HG02623 (cell line): ENCODE measurements at regions not wholly inside any gene's neighbourhood (a gene's known extent, or its start where the extent isn't known, plus 50 kb on each side); places are given as distances from the start of the nearest gene placed in this dataset.

Experiments used
- ATAC-seq: cut with Tn5 transposase; IDR thresholded peaks from one replicate; pipeline ENCODE4 v1.9.1; 2021; ENCODE audit warnings: moderate library complexity; ENCODE audit not compliant: unreplicated experiment

- no peak for ATAC-seq
Observed at GRCh38 chr10:83921984-83922860, 217.1 kb upstream of the GHITM start.

DNA sequence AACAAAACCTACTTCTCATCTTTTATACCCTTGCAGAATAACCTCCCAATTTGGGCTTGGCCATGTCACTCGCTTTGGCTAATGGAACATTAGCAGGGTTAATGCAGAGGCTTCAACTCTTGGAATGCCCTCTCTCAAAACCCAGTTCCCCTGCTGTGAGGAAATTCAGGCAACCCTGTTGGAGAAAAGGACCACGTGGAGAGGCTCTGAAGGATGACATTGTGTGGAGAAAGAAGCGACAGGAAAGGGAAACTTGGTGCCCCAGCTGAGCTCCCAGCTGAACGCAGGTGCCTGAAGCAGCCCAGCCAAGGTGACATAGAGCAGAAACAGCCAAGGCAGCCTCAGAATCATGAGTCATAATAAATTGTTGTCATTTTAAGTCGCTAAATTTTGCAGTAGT, 214.2 kb upstream of the GHITM start:
- ATAC-seq, result no peak

DNA sequence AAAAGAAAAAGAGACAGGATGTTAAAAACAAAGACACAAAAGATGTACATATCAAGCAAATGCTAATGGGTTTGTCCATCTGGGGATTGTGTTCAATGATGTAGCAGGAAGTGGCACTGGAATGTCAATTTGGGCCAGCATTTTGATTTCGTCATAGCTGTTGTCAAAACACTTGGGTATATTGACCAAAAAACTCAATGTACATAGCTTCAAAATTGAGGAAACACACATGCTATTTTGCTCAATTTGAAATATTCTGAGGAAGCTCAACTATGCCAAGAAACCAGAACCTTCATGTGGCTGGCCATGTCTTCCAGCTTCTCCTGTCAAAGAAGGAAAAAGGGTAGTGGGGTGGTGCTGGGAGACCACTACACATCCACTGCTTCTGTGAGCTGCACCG, 212.7 kb upstream of the GHITM start:
- no peak for ATAC-seq

DNA sequence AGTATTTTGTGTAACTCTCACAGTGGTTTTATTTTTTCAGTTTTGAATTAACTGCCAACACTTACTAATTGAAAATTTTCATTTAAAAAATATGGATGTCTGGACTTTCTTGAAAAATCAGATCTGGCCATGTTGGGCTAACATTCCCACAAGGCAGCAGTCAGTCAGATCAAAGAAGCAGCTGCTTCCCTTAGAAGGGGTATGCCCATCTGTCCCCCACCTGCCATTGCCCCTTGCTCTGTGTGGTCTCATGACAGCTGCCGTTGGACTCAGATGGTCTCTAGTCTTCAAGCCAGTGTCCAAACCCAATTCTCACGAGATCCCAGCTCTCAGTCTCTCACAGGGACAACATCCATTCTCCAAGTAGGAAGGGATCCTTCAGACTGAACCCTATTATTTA, 212.1 kb upstream of the GHITM start:
- ATAC-seq, result no peak

- no peak for ATAC-seq
Observed at GRCh38 chr10:83929399-83929798, 209.9 kb upstream of the GHITM start.

DNA sequence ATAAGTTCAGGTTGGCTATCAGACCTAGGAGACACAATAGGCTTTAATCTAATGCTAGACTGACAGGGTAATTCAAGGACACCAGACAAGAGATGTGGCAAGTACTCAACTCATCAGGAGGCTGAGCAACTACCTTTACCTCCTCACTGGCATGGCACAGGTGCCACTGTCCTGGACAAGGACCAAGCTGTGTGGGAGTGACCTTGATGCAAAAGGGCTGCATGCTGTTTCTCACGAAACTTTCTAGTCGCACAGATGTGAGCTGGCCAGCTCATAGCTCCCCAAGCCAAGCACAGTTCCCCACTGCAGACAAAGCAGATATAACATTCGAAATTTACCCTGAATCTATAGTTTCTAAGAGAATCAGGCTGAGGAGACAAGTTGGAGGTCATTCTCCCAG, 207.6 kb upstream of the GHITM start:
- no peak for ATAC-seq

GRCh38 chr10:83932245-83932644, 207.1 kb upstream of the GHITM start:
- ATAC-seq, result no peak

DNA sequence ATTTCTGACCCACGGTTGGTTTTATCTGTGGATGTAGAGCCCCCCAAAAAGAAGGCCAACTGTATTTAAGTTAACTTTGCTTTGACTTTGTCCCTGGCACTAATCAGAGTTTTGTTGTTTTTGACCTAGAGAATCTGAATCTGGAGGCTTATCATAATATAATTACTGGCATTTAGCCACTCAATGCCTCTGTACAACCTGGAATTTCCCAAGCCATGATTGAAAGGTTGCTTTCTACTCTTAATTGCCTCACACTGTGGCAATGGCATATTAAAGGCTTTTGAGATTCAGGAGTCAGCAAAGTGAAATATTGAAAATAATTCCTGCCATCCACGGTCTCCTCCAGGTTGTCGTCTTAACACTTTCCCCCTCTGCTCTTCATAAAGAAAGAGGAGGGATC, 205.2 kb upstream of the GHITM start:
- ATAC-seq, result no peak

GRCh38 chr10:83934641-83935338, 204.5 kb upstream of the GHITM start:
- ATAC-seq, result no peak

GRCh38 chr10:83935339-83935736, 204.0 kb upstream of the GHITM start:
- no peak for ATAC-seq

DNA sequence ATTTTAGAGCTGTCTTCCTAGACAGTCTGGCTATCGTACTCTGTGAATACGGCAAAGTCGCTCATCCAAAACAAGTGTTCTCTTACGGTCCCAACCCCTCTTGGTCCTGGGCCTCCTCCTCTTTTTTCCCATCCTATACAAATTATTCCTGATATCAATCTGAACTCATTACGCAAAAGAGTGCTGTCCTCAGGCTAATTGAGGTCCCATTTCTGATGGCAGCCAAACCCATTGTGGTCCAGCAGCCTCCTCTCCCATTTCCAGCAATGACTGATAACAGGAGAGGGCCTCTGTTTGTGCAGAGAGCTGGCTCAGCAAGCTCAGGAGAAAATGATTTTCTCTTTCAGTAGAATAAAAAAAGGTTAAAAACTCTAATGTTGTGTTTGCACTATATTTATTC, 203.4 kb upstream of the GHITM start:
- ATAC-seq, result no peak

GRCh38 chr10:83937161-83937560, 202.1 kb upstream of the GHITM start:
- no peak for ATAC-seq

DNA sequence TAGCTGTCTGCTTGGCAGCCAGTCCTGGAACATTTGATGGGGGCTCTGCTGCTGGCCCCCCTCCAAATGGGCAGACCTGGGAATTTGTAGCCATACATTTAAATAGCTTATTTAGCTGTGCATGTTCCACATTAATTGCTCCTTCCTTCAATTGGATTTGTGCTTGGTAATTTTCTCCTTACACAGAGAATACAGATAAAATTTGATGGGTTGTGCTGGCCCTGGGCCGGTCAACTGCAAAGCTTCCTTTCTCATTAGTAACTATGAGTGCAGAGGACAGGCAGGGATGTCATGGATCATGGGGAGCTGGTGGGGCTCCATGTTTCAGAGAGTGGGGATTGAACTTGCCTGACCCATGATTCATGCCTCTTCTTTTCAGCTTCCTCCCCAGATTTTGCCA, 201.5 kb upstream of the GHITM start:
- ATAC-seq, result no peak

- no peak for ATAC-seq
Observed at GRCh38 chr10:83941189-83941588, 198.1 kb upstream of the GHITM start.

- no peak for ATAC-seq
Observed at GRCh38 chr10:83942410-83942809, 196.9 kb upstream of the GHITM start.

- ATAC-seq, result no peak
Observed at GRCh38 chr10:83943049-83943448, 196.3 kb upstream of the GHITM start.

DNA sequence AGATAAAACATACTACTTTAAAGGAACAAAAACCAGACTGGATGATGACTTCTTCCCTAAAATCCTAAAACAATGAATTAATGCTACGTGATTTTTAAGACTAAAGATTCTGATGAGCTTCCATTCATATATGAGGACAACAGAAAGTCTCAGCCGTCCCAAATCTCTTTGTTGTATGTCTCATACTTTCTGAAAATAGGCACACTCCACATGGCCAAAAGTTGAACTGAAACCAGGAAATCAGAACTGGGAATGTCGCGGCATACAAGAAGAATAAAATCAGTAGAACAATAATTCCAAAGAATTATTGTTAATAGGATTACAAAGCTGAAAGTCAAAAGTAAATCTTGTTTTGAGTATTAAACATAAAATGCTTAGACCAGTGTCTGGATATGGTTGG, 195.4 kb upstream of the GHITM start:
- no peak for ATAC-seq

DNA sequence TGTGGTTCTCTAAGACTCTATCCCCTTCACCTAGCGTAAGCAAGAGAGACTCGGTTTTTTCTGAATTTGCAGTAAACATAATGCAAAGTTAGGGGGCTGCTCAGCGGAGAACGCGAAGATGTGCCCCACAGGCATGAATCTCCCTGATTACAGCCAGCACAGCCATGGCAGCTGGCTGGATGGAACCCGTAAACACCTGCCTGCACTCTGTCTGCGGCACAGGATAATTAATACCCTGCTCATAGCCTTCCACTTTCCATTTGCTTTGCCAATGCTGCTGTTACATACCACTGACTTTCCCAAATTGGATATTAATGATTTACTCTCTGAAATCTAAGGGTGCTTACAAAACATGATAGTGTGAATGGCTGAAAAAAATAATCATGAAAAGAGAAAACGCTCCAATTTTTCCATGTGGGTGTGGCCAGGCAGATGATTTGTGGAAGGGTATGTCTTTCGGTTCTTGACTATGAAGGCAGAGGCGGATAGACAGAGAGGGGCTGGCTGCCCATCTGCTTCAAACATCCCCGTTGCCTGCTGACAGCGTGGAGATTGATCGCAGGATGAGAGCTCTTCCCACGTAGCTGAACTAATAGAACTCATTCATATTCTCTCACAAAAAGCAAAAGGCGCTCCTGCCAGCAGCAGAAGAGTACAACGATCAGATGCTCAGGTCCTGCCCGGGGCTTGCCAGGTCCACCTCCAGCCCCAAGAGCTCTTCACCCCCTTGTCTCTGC, 193.2 kb upstream of the GHITM start:
- no peak for ATAC-seq

- ATAC-seq, result no peak
Observed at GRCh38 chr10:83952314-83952713, 187.0 kb upstream of the GHITM start.

DNA sequence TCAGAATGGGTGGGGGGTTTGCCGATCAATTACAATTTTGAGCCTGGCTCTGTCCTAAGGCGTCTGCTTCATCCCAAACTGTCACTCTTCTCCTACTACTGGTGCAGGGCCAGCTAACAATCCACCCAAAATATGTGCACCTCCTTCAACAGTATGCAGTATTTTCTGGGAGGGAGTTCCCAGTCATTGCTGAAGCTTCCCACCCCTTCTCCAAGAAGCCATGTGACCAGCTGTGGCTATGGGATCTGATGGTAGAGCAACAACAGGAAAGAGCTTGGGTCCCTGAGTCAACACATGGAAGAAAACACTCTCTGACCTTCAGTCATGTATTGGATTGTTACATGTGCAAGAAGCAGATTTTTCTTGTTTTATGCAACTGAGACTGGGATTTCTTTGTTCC, 185.7 kb upstream of the GHITM start:
- no peak for ATAC-seq

DNA sequence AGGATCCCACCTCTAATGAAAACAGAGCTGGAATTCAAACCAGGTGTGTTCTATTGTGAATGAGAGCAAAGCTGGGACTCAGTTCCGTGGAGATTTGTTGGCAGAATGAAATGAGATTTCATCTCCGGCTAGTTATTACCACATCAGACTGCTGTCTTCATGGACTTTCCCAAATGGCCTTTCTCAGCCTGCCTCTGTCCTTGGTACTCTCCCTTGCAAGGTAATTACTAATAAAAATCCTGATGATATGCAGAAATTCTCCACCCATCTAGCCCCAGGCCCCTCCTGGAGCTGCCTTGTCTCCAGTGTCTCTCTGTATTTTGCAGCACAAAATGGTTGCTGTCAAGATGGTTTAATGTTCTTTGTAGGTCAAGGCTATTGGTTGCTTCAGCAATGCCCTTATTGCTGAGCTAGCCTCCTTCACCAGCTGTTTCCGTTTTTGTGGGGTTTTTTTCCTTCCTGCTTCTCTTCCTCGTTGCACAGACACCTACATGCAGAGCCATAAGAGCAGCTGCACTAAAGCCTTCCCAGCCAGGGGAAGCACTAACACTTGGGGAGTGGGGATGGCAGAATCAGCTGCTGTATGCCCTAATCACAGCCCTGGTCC, 185.0 kb upstream of the GHITM start:
- ATAC-seq, result no peak
